Right lobe of liver (tissue), 6 donors: ENCODE measurements at regions not wholly inside any gene's neighbourhood (a gene's known extent, or its start where the extent isn't known, plus 50 kb on each side); places are given as distances from the start of the nearest gene placed in this dataset.
A peak's percentile ranks its signal among the peaks of the same experiment; 100 is the strongest.

Source experiments
- ATAC-seq, 4 donors: fragments of 200-7000 bp; cut with Tn5 transposase; one replicate each; pipeline ENCODE4 v1.9.1; 2020; ENCODE audit warnings: mild to moderate bottlenecking in 4 of 4, moderate library complexity in 4 of 4
- DNase-seq, 3 donors: peaks; one replicate each; pipeline ENCODE4 v3.0.0-alpha.2; 2020
- H3K27ac ChIP-seq, 3 donors: fragments of 200-600 bp; one replicate each; pipeline ENCODE4 v1.8.0; 2022
- H3K27me3 ChIP-seq, 2 donors: fragments of 200-600 bp; one replicate each; pipeline ENCODE4 v1.8.0; 2022
- H3K36me3 ChIP-seq, 4 donors: fragments of 200-600 bp; sonication (generic) in 1 of 4; one replicate each; pipeline versions ENCODE4 v1.5.1 to v1.8.0; 2017 to 2022; ENCODE audit warnings: control low read depth in 1 of 4
- H3K4me1 ChIP-seq, 4 donors: fragments of 200-600 bp; sonication (generic) in 1 of 4; one replicate each; pipeline versions ENCODE4 v1.5.1 to v1.8.0; 2017 to 2022; ENCODE audit warnings: control low read depth in 1 of 4
- H3K4me3 ChIP-seq, 3 donors: fragments of 200-600 bp; one replicate each; pipeline ENCODE4 v1.8.0; 2022
- H3K9me3 ChIP-seq, 4 donors: fragments of 200-600 bp; sonication (generic) in 1 of 4; one replicate each; pipeline versions ENCODE4 v1.5.1 to v1.8.0; 2017 to 2022; ENCODE audit warnings: control low read depth in 1 of 4
- CTCF ChIP-seq, 4 donors: fragments of 200-600 bp in 3 of 4; fragments of 450-650 bp in 1 of 4; IDR thresholded peaks; one replicate each; pipeline versions ENCODE4 v1.5.1 to v1.8.0; 2016 to 2022; ENCODE audit warnings: antibody characterized with exemption in 4 of 4, mild to moderate bottlenecking in 2 of 4
- POLR2A ChIP-seq: fragments of 450-650 bp; IDR thresholded peaks from one replicate; pipeline ENCODE4 v1.6.1; 2017; ENCODE audit warnings: antibody characterized with exemption, mild to moderate bottlenecking
- WGBS: methylation state at CpG from one replicate; pipeline ENCODE4 v1.1.6; 2018; ENCODE audit warnings: low coverage, low lambda C conversion rate; ENCODE audit not compliant: insufficient coverage; ENCODE audit errors: missing lambda C conversion rate; 5-methylcytosine and 5-hydroxymethylcytosine counted together
- intact Hi-C, 2 donors: fragments of 100-400 bp; cut with DNase I; formaldehyde crosslinking; loops; one replicate each; pipeline versions ENCODE4 v1.11.2 to v1.14.1; 2022
- donor health status: DM: no; HTN: yes; CAD: no.
- donor health status: DM: no; HTN: no; CAD: no.
- donor health status: DM: no; HTN: no; CAD: no.
- donor health status: DM: no; HTN: yes; CAD: no.
- donor health status: DM: no; HTN: yes; CAD: no.

DNA sequence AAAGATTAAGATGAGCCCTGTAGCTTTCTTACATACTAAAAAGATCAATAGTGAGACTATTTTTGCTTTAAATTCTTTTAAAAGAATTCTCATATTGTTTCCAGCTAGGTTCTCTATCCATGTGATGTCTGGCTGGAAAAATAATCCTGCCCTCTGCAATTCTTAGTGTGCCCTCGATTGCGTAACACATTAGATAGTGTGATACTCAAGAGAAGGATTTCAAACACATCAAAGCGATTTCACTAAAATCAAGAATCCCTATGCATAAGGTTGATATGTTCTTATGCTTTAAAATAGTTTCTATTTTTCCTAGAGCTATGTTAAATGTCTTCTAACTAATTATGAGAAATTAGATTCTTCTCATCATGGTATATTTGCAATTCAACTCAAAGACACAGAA lies 127.3 kb upstream of the PLEKHA5 start:
- no peaks in the 10 kb centered on the region for H3K9me3 ChIP-seq
- no peak for DNase-seq
- no peaks in the 10 kb centered on the region for H3K36me3 ChIP-seq
- WGBS = 24% methylated on average over 3 of the region's 3 CpGs
- no peaks in the 10 kb centered on the region for H3K27me3 ChIP-seq
- no peak overlapping the region for H3K4me3 ChIP-seq
- ATAC-seq = peak; percentile 65 to 81 (median 70)
- intact Hi-C loops = no loop called here
- no peak for TF ChIP-seq POLR2A
- no peak for TF ChIP-seq CTCF (IDR thresholded peaks at IDR 0.05)
- no peak overlapping the region for H3K27ac ChIP-seq
- no peaks in the 10 kb centered on the region for H3K4me1 ChIP-seq

- 44% methylated on average over 2 of the region's 2 CpGs for WGBS
- Histone ChIP-seq H3K4me1 (no peaks in the 10 kb centered on the region), H3K4me3 (no peak overlapping the region), H3K27ac (no peak overlapping the region), H3K36me3 (no peaks in the 10 kb centered on the region), H3K27me3 (no peaks in the 10 kb centered on the region), H3K9me3 (no peaks in the 10 kb centered on the region)
- intact Hi-C loops = no loop called here
- TF ChIP-seq POLR2A (no peak), CTCF (IDR thresholded peaks at IDR 0.05) (no peak)
- no peak for ATAC-seq
- DNase-seq = no peak
Observed at GRCh38 chr12:19003141-19003540, 126.4 kb upstream of the PLEKHA5 start.

DNA sequence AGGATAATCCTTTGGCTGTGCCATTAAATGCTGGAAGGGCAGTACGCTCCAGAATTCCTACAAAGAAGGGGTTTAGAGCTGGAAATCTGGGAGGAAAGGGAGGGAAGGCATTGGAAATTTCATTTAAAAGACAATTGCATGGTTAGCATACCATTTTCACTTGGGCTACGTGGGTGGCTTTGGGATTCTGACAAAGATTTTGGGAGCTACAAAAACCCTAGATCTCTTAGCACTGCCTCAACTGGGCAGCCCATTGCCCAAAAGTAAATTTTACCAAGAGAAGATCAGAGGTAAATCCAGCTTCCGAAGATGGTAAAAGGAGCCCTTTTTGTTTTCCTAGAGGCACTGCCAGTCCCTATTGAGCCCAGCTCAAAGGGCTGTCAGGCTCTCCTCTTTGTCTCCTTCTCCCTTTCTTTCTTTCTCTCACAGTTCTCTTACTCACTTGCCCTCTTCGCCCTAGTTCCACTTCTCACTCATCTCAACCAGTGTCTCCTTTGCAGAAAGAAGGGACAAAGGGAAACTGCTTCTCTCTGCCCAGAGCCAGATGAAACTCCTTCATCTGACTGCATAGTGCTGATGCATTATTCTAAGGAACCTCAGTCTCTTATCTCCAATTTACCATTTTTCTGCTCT lies 125.4 kb upstream of the PLEKHA5 start:
- Histone ChIP-seq H3K27me3 (no peaks in the 10 kb centered on the region), H3K9me3 (no peaks in the 10 kb centered on the region), H3K36me3 (no peaks in the 10 kb centered on the region), H3K27ac (no peak overlapping the region), H3K4me3 (no peak overlapping the region), H3K4me1 (no peaks in the 10 kb centered on the region)
- TF ChIP-seq CTCF (IDR thresholded peaks at IDR 0.05) (no peak), POLR2A (no peak)
- ATAC-seq (no peak), DNase-seq (no peak)
- intact Hi-C loops = no loop called here
- 78% methylated on average over 3 of the region's 4 CpGs for WGBS

- intact Hi-C loops = no loop called here
- Histone ChIP-seq H3K27me3 (no peaks in the 10 kb centered on the region), H3K36me3 (no peaks in the 10 kb centered on the region), H3K4me1 (no peaks in the 10 kb centered on the region), H3K27ac (no peak overlapping the region), H3K9me3 (no peaks in the 10 kb centered on the region), H3K4me3 (no peak overlapping the region)
- WGBS = 86% methylated on average over 4 of the region's 4 CpGs
- ATAC-seq (no peak), DNase-seq (no peak)
- TF ChIP-seq POLR2A = no peak
- no peak for TF ChIP-seq CTCF (IDR thresholded peaks at IDR 0.05)
Observed at GRCh38 chr12:19005257-19005801, 124.2 kb upstream of the PLEKHA5 start.
